ENCODE measurements at regions not wholly inside any gene's neighbourhood (a gene's known extent, or its start where the extent isn't known, plus 50 kb on each side); places are given as distances from the start of the nearest gene placed in this dataset.

- DNase-seq = no peak
These were observed 555.0 kb downstream of the MID1IP1 start for GRCh38 chrX:39356119-39356807.

- DNase-seq = no peak
These were observed 558.8 kb downstream of the MID1IP1 start for GRCh38 chrX:39360101-39360500.

GRCh38 chrX:39361736-39362135 is 560.5 kb downstream of the MID1IP1 start:
- no peak for DNase-seq

- DNase-seq = no peak
These were observed 566.2 kb downstream of the MID1IP1 start for GRCh38 chrX:39367416-39367815.

GRCh38 chrX:39372115-39372514 is 570.9 kb downstream of the MID1IP1 start:
- no peak for DNase-seq

GRCh38 chrX:39377157-39377556 is 575.9 kb downstream of the MID1IP1 start:
- no peak for DNase-seq

- DNase-seq = no peak
These were observed 576.5 kb downstream of the MID1IP1 start for GRCh38 chrX:39377773-39378172.

- no peak for DNase-seq
These were observed 580.2 kb downstream of the MID1IP1 start for GRCh38 chrX:39381422-39381821.

- no peak for DNase-seq
These were observed 583.7 kb downstream of the MID1IP1 start for GRCh38 chrX:39384996-39385395.

GRCh38 chrX:39388730-39389129 is 587.5 kb downstream of the MID1IP1 start:
- DNase-seq = no peak

GRCh38 chrX:39396358-39396995 is 595.2 kb downstream of the MID1IP1 start:
- DNase-seq = no peak

- no peak for DNase-seq
These were observed 596.4 kb downstream of the MID1IP1 start for GRCh38 chrX:39397561-39398199.

GRCh38 chrX:39398215-39398962 is 597.1 kb downstream of the MID1IP1 start:
- no peak for DNase-seq

- no peak for DNase-seq
These were observed 597.7 kb downstream of the MID1IP1 start for GRCh38 chrX:39398963-39399261.

GRCh38 chrX:39399387-39399786 is 598.1 kb downstream of the MID1IP1 start:
- DNase-seq = no peak

- DNase-seq = no peak
These were observed 600.3 kb downstream of the MID1IP1 start for GRCh38 chrX:39401483-39402110.

GRCh38 chrX:39402158-39402557 is 600.9 kb downstream of the MID1IP1 start:
- no peak for DNase-seq

- DNase-seq = no peak
These were observed 605.5 kb downstream of the MID1IP1 start for GRCh38 chrX:39406799-39407198.

- DNase-seq = no peak
These were observed 608.1 kb downstream of the MID1IP1 start for GRCh38 chrX:39409246-39409917.

- no peak for DNase-seq
These were observed 613.1 kb downstream of the MID1IP1 start for GRCh38 chrX:39414290-39414854.

- no peak for DNase-seq
These were observed 615.4 kb downstream of the MID1IP1 start for GRCh38 chrX:39416547-39417260.

- no peak for DNase-seq
These were observed 617.0 kb downstream of the MID1IP1 start for GRCh38 chrX:39418254-39418704.

All from CD4-positive, alpha-beta T cell treated with Interleukin-10 for 1 hour (primary cell).